ENCODE measurements at regions not wholly inside any gene's neighbourhood (a gene's known extent, or its start where the extent isn't known, plus 50 kb on each side); places are given as distances from the start of the nearest gene placed in this dataset.

DNA sequence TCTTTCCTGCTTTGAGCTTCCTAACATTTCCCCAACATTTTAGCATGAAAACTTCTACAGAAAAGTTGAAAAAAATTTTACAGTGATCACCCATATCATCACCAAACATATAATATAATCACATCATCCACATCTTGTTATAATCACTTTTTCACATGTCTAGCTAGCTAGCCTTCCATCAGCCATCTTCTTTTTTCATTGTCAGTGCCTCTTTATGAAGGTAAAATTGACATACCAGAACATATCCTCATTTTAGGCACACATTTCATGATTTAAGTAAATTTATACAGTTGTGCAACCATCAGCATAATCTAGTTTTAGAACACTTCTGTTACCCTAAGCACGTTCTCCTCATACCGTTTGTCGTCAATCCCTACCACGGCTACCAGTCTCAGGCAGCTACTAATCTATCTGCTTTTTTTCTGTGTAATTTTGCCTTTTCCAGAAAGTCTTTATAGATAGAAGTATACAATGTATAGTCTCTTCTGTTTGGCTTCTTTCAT, 73.7 kb downstream of the VEGFA start:
- TF ChIP-seq, protein P1, sequence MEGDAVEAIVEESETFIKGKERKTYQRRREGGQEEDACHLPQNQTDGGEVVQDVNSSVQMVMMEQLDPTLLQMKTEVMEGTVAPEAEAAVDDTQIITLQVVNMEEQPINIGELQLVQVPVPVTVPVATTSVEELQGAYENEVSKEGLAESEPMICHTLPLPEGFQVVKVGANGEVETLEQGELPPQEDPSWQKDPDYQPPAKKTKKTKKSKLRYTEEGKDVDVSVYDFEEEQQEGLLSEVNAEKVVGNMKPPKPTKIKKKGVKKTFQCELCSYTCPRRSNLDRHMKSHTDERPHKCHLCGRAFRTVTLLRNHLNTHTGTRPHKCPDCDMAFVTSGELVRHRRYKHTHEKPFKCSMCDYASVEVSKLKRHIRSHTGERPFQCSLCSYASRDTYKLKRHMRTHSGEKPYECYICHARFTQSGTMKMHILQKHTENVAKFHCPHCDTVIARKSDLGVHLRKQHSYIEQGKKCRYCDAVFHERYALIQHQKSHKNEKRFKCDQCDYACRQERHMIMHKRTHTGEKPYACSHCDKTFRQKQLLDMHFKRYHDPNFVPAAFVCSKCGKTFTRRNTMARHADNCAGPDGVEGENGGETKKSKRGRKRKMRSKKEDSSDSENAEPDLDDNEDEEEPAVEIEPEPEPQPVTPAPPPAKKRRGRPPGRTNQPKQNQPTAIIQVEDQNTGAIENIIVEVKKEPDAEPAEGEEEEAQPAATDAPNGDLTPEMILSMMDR (IDR thresholded peaks at IDR 0.05; ENCODE audit: insufficient read depth, low read length, poor library complexity, severe bottlenecking), result no peak
- no peak for TF ChIP-seq EZH2phosphoT487 (conservative IDR thresholded peaks at IDR 0.05; ENCODE audit: low read length)

Measured in SU-DHL-6 (cell line).